ENCODE measurements at regions not wholly inside any gene's neighbourhood (a gene's known extent, or its start where the extent isn't known, plus 50 kb on each side); places are given as distances from the start of the nearest gene placed in this dataset.

GRCh38 chr1:96178053-96178452, 543.5 kb upstream of the PTBP2 start:
- H3K27me3 ChIP-seq (ENCODE audit: control insufficient read depth in 4 of 4, insufficient read depth in 4 of 4, low read length in 3 of 4), result no peaks in the 10 kb centered on the region
- no peaks in the 10 kb centered on the region for H3K4me1 ChIP-seq (ENCODE audit: control insufficient read depth in 4 of 4, insufficient read depth in 4 of 4, low read length in 3 of 4)
- no peak for TF ChIP-seq JUND (IDR thresholded peaks at IDR 0.05)
- TF ChIP-seq, protein P1, sequence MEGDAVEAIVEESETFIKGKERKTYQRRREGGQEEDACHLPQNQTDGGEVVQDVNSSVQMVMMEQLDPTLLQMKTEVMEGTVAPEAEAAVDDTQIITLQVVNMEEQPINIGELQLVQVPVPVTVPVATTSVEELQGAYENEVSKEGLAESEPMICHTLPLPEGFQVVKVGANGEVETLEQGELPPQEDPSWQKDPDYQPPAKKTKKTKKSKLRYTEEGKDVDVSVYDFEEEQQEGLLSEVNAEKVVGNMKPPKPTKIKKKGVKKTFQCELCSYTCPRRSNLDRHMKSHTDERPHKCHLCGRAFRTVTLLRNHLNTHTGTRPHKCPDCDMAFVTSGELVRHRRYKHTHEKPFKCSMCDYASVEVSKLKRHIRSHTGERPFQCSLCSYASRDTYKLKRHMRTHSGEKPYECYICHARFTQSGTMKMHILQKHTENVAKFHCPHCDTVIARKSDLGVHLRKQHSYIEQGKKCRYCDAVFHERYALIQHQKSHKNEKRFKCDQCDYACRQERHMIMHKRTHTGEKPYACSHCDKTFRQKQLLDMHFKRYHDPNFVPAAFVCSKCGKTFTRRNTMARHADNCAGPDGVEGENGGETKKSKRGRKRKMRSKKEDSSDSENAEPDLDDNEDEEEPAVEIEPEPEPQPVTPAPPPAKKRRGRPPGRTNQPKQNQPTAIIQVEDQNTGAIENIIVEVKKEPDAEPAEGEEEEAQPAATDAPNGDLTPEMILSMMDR (IDR thresholded peaks at IDR 0.05; ENCODE audit: low read depth, low read length, missing input control), result no peak
- no peak for TF ChIP-seq HNF4A (conservative IDR thresholded peaks at IDR 0.05)
- no peak for TF ChIP-seq RAD21 (IDR thresholded peaks at IDR 0.05)
- no peak for TF ChIP-seq EGR1 (IDR thresholded peaks at IDR 0.05; ENCODE audit: low read depth in 2 of 2)
- TF ChIP-seq ATF3 (IDR thresholded peaks at IDR 0.05), result no peak
- no peak for TF ChIP-seq FOXA2 (IDR thresholded peaks at IDR 0.05)
- no peak for TF ChIP-seq ZBTB33 (IDR thresholded peaks at IDR 0.05)
- TF ChIP-seq TAF1 (conservative IDR thresholded peaks at IDR 0.05), result no peak
- TF ChIP-seq FOXA1 (IDR thresholded peaks at IDR 0.05), result no peak
- no peak for TF ChIP-seq HNF4G (IDR thresholded peaks at IDR 0.05)
- no peak for TF ChIP-seq RXRA (IDR thresholded peaks at IDR 0.05)
- TF ChIP-seq NR2F2 (IDR thresholded peaks at IDR 0.05), result no peak
- TF ChIP-seq SP1 (IDR thresholded peaks at IDR 0.05), result no peak
- no peak for TF ChIP-seq GABPA (IDR thresholded peaks at IDR 0.05 in 1 of 2, conservative IDR thresholded peaks at IDR 0.05 in 1 of 2)
- no peak for TF ChIP-seq MAX (IDR thresholded peaks at IDR 0.05)
- no peak for TF ChIP-seq YY1 (IDR thresholded peaks at IDR 0.05)
- TF ChIP-seq, protein P2, sequence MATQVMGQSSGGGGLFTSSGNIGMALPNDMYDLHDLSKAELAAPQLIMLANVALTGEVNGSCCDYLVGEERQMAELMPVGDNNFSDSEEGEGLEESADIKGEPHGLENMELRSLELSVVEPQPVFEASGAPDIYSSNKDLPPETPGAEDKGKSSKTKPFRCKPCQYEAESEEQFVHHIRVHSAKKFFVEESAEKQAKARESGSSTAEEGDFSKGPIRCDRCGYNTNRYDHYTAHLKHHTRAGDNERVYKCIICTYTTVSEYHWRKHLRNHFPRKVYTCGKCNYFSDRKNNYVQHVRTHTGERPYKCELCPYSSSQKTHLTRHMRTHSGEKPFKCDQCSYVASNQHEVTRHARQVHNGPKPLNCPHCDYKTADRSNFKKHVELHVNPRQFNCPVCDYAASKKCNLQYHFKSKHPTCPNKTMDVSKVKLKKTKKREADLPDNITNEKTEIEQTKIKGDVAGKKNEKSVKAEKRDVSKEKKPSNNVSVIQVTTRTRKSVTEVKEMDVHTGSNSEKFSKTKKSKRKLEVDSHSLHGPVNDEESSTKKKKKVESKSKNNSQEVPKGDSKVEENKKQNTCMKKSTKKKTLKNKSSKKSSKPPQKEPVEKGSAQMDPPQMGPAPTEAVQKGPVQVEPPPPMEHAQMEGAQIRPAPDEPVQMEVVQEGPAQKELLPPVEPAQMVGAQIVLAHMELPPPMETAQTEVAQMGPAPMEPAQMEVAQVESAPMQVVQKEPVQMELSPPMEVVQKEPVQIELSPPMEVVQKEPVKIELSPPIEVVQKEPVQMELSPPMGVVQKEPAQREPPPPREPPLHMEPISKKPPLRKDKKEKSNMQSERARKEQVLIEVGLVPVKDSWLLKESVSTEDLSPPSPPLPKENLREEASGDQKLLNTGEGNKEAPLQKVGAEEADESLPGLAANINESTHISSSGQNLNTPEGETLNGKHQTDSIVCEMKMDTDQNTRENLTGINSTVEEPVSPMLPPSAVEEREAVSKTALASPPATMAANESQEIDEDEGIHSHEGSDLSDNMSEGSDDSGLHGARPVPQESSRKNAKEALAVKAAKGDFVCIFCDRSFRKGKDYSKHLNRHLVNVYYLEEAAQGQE (IDR thresholded peaks at IDR 0.05), result no peak
- no peak overlapping the region for H3K4me3 ChIP-seq (ENCODE audit: low read depth in 1 of 3, low read length in 3 of 3)
- no peak overlapping the region for H3K9ac ChIP-seq (ENCODE audit: low read depth in 1 of 2, low read length in 2 of 2)
- no peaks in the 10 kb centered on the region for H3K9me3 ChIP-seq (ENCODE audit: control insufficient read depth in 4 of 4, low read length in 3 of 4)
- 90% methylated on average over 8 of the region's 8 CpGs for WGBS
- DNase-seq (ENCODE audit: low spot score), result no peak
- no peaks in the 10 kb centered on the region for H3K36me3 ChIP-seq (ENCODE audit: control insufficient read depth in 4 of 4, insufficient read depth in 3 of 4, low read depth in 1 of 4, low read length in 3 of 4)
- H3K27ac ChIP-seq (ENCODE audit: low read depth in 1 of 2, low read length in 2 of 2), result no peak overlapping the region

Measured in liver (tissue), 8 donors.